HepG2 (cell line): ENCODE measurements at regions not wholly inside any gene's neighbourhood (a gene's known extent, or its start where the extent isn't known, plus 50 kb on each side); places are given as distances from the start of the nearest gene placed in this dataset.

Experiments used
- ATAC-seq: fragments of 200-7000 bp; cut with Tn5 transposase; 3 replicates; pipeline ENCODE4 v1.9.1; 2020; ENCODE audit warnings: mild to moderate bottlenecking, moderate library complexity
- BruUV-seq: library from RNA; stranded (reverse); fragments of 400-500 nt; replicated peaks from 2 replicates; lab custom pipeline; 2021; lab: Mats Ljungman, UMichigan
- CTCF ChIA-PET: fragments of 300-600 bp; formaldehyde crosslinking; extraction: SDS; loops from one replicate; lab custom pipeline; 2021; ENCODE audit warnings: low total read pairs, inconsistent platforms, low intra/inter-chr PET ratio; lab: Yijun Ruan, JAX
- POLR2A ChIA-PET: fragments of 350-600 bp; sonication (Branson Sonifier 250); formaldehyde crosslinking; loops from one replicate; lab custom pipeline; 2020; ENCODE audit warnings: antibody characterized with exemption, inconsistent platforms; lab: Yijun Ruan, JAX
- DNase-seq: peaks from one replicate; pipeline ENCODE4 v3.0.0-alpha.2; 2015; ENCODE audit warnings: low spot score
- FAIRE-seq: peaks from 3 replicates; lab custom pipeline; 2011; peaks lifted over from hg19 to GRCh38; lab: Jason Lieb, UNC
- H2AFZ ChIP-seq: one replicate; pipeline ENCODE4 v1.6.1; 2011; ENCODE audit warnings: low read length, inconsistent platforms
- H3K27ac ChIP-seq: fragments of 300-600 bp; 3 replicates; pipeline ENCODE4 v1.8.0; 2011; ENCODE audit warnings: mixed run types, mild to moderate bottlenecking, mixed read lengths, low read length, inconsistent platforms; ENCODE audit not compliant: insufficient read depth; ENCODE audit errors: extremely low read length
- H3K27me3 ChIP-seq, 2 experiments: fragments of 200-600 bp in 1 of 2; 2 replicates in 1 of 2; 3 replicates in 1 of 2; pipeline versions ENCODE4 v1.6.0 to v1.8.0; 2011; ENCODE audit warnings: low read length in 2 of 2, mild to moderate bottlenecking in 2 of 2, moderate library complexity in 2 of 2, inconsistent platforms in 1 of 2; ENCODE audit not compliant: insufficient read depth in 2 of 2, control insufficient read depth in 1 of 2
- H3K36me3 ChIP-seq, 2 experiments: fragments of 200-600 bp in 1 of 2; replicated peaks in 1 of 2; 2 replicates in 1 of 2; 3 replicates in 1 of 2; pipeline versions ENCODE4 v1.5.1 to v1.8.0; 2011; ENCODE audit warnings: low read length in 2 of 2, inconsistent platforms in 1 of 2; ENCODE audit not compliant: insufficient read depth in 2 of 2, control insufficient read depth in 1 of 2
- H3K4me1 ChIP-seq: 2 replicates; pipeline ENCODE4 v1.5.1; 2012; ENCODE audit warnings: low read length, inconsistent platforms; ENCODE audit not compliant: insufficient read depth
- H3K4me2 ChIP-seq: 2 replicates; pipeline ENCODE4 v1.6.0; 2011; ENCODE audit warnings: low read depth, low read length, inconsistent platforms
- H3K4me3 ChIP-seq, 3 experiments: fragments of 200-600 bp in 1 of 3; sonication (generic), shearing (Covaris generic) in 1 of 3; replicated peaks in 1 of 3; 2 replicates each; pipeline ENCODE4 v1.5.1; 2011 to 2016; ENCODE audit warnings: low read length in 3 of 3, inconsistent platforms in 2 of 3, low read depth in 2 of 3, mild to moderate bottlenecking in 2 of 3, control low read depth in 1 of 3, mixed read lengths in 1 of 3; ENCODE audit not compliant: insufficient read depth in 1 of 3
- H3K79me2 ChIP-seq: one replicate; pipeline ENCODE4 v1.6.1; 2011; ENCODE audit warnings: low read length, inconsistent platforms; ENCODE audit not compliant: insufficient read depth
- H3K9ac ChIP-seq: 2 replicates; pipeline ENCODE4 v1.6.0; 2011; ENCODE audit warnings: mild to moderate bottlenecking, low read depth, low read length, inconsistent platforms; ENCODE audit not compliant: insufficient read depth
- H3K9me3 ChIP-seq: 2 replicates; pipeline ENCODE4 v1.5.1; 2012; ENCODE audit warnings: mild to moderate bottlenecking, low read length
- H4K20me1 ChIP-seq: 2 replicates; pipeline ENCODE4 v1.6.0; 2011; ENCODE audit warnings: inconsistent platforms, mild to moderate bottlenecking, low read length, moderate library complexity; ENCODE audit not compliant: insufficient read depth
- CBX5 ChIP-seq: sonication (generic); formaldehyde crosslinking; IDR thresholded peaks from 2 replicates; pipeline ENCODE4 v1.4.0; 2020; ENCODE audit warnings: missing genetic modification reagents, borderline replicate concordance
- FOSL1 ChIP-seq: sonication (generic); formaldehyde crosslinking; IDR thresholded peaks from 2 replicates; pipeline ENCODE4 v1.9.0; 2021; ENCODE audit warnings: missing genetic modification reagents, borderline replicate concordance
- GTF3A ChIP-seq: sonication (generic); formaldehyde crosslinking; conservative IDR thresholded peaks from 2 replicates; pipeline ENCODE4 v1.4.0; 2020; ENCODE audit warnings: mild to moderate bottlenecking, missing genetic modification reagents
- HNRNPL ChIP-seq: fragments of 200-400 bp; formaldehyde crosslinking; IDR thresholded peaks from 2 replicates; pipeline ENCODE4 v1.6.1; 2017; ENCODE audit warnings: mild to moderate bottlenecking, low read depth, low read length
- KDM4B ChIP-seq: sonication (generic); formaldehyde crosslinking; IDR thresholded peaks from 2 replicates; pipeline ENCODE4 v1.4.0; 2020; ENCODE audit warnings: missing genetic modification reagents
- KLF12 ChIP-seq: sonication (generic); formaldehyde crosslinking; IDR thresholded peaks from 2 replicates; pipeline ENCODE4 v1.4.0; 2020; ENCODE audit warnings: missing genetic modification reagents, borderline replicate concordance
- MBD4 ChIP-seq: IDR thresholded peaks from 2 replicates; pipeline ENCODE4 v1.6.1; 2012; ENCODE audit warnings: low read length, inconsistent platforms, borderline replicate concordance
- NFRKB ChIP-seq: fragments of 450-650 bp; IDR thresholded peaks from 2 replicates; pipeline ENCODE4 v1.6.1; 2017
- ZMYM3 ChIP-seq: sonication (generic); formaldehyde crosslinking; IDR thresholded peaks from 2 replicates; pipeline ENCODE4 v1.5.1; 2020; ENCODE audit warnings: mild to moderate bottlenecking, missing genetic modification reagents
- ZNF326 ChIP-seq: sonication (generic); formaldehyde crosslinking; IDR thresholded peaks from 2 replicates; pipeline ENCODE4 v1.4.0; 2020; ENCODE audit warnings: missing genetic modification reagents, borderline replicate concordance
- ZNF614 ChIP-seq: IDR thresholded peaks from 2 replicates; pipeline ENCODE4 v1.6.1; 2018; ENCODE audit warnings: missing biosample characterization, missing genetic modification reagents, inconsistent platforms, borderline replicate concordance
- ZNF749 ChIP-seq: sonication (generic); formaldehyde crosslinking; IDR thresholded peaks from 2 replicates; pipeline ENCODE4 v1.8.0; 2022; ENCODE audit warnings: mild to moderate bottlenecking, missing genetic modification reagents, moderate library complexity, borderline replicate concordance
- WGBS: methylation state at CpG from one replicate; pipeline ENCODE4 v1.1.6; 2017; ENCODE audit warnings: low lambda C conversion rate; 5-methylcytosine and 5-hydroxymethylcytosine counted together
- in situ Hi-C: cut with HindIII; loops from 2 replicates; pipeline ENCODE4 v1.10.0; 2017; ENCODE audit warnings: low pct_unique_long_range_greater_than_20kb; ENCODE audit not compliant: extremely low pct_ligation_motif_present
- intact Hi-C: fragments of 100-400 bp; cut with micrococcal nuclease; formaldehyde crosslinking; loops from one replicate; pipeline ENCODE4 v1.10.0; 2022; ENCODE audit not compliant: unreplicated experiment
- TF ChIP-seq, protein P1 (sequence below): sonication (generic); formaldehyde crosslinking; IDR thresholded peaks from 2 replicates; pipeline ENCODE4 v1.8.1; 2023; ENCODE audit warnings: mild to moderate bottlenecking, missing genetic modification reagents, borderline replicate concordance
- TF ChIP-seq, protein P2 (sequence below): sonication (generic); formaldehyde crosslinking; IDR thresholded peaks from 2 replicates; pipeline ENCODE4 v1.4.0; 2020; ENCODE audit warnings: missing genetic modification reagents
- TF ChIP-seq, protein P3 (sequence below): sonication (generic); formaldehyde crosslinking; conservative IDR thresholded peaks from 2 replicates; pipeline ENCODE4 v1.5.0; 2020; ENCODE audit warnings: missing genetic modification reagents
- TF ChIP-seq, protein P4 (sequence below): sonication (generic); formaldehyde crosslinking; IDR thresholded peaks from 2 replicates; pipeline ENCODE4 v1.9.0; 2021; ENCODE audit warnings: missing genetic modification reagents, mild to moderate bottlenecking, borderline replicate concordance
- TF ChIP-seq, protein P5 (sequence below): sonication (generic); formaldehyde crosslinking; IDR thresholded peaks from 2 replicates; pipeline ENCODE4 v1.8.0; 2023; ENCODE audit warnings: mild to moderate bottlenecking, missing genetic modification reagents

DNA sequence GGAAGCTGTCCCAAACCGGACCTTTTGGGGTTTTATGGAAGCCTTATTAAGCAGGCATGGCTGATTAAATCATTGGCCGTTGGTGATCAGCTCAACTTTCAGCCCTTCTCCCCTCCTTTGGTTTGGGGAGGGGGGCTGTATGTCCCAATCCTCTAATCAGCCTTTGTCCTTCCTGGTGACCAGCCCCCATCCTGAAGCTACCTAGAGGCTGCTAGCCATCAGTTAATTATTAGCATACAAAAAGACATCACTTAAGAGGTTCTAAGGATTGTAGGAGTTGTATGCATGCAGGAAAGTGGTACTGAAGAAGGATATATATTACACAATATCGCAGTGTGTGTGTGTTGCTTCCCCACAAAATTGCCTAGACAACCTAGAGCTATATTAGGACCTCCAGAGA, 553.3 kb upstream of the FZD8 start:
- ATAC-seq (no peak), FAIRE-seq (no peak), DNase-seq (no peak)
- intact Hi-C loops = no loop called here
- no peak overlapping the region for H3K27ac ChIP-seq
- CTCF ChIA-PET = no interaction called here
- H3K4me1 ChIP-seq = no peaks in the 10 kb centered on the region
- no peaks in the 10 kb centered on the region; a peak in 1 of 5 replicates for H3K27me3 ChIP-seq
- H3K4me2 ChIP-seq = no peak overlapping the region
- TF ChIP-seq KLF12 (CRISPR knock-in tag) (no peak), ZNF614 (CRISPR knock-in tag) (no peak), ZNF749 (CRISPR knock-in tag) (no peak), ZMYM3 (CRISPR knock-in tag) (no peak), ZNF326 (CRISPR knock-in tag) (no peak), GTF3A (no peak), FOSL1 (CRISPR knock-in tag) (no peak), HNRNPL (no peak), CBX5 (CRISPR knock-in tag) (no peak), NFRKB (no peak), MBD4 (no peak), KDM4B (CRISPR knock-in tag) (no peak)
- TF ChIP-seq, protein P1, sequence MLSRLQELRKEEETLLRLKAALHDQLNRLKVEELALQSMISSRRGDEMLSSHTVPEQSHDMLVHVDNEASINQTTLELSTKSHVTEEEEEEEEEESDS = no peak
- TF ChIP-seq, protein P2, sequence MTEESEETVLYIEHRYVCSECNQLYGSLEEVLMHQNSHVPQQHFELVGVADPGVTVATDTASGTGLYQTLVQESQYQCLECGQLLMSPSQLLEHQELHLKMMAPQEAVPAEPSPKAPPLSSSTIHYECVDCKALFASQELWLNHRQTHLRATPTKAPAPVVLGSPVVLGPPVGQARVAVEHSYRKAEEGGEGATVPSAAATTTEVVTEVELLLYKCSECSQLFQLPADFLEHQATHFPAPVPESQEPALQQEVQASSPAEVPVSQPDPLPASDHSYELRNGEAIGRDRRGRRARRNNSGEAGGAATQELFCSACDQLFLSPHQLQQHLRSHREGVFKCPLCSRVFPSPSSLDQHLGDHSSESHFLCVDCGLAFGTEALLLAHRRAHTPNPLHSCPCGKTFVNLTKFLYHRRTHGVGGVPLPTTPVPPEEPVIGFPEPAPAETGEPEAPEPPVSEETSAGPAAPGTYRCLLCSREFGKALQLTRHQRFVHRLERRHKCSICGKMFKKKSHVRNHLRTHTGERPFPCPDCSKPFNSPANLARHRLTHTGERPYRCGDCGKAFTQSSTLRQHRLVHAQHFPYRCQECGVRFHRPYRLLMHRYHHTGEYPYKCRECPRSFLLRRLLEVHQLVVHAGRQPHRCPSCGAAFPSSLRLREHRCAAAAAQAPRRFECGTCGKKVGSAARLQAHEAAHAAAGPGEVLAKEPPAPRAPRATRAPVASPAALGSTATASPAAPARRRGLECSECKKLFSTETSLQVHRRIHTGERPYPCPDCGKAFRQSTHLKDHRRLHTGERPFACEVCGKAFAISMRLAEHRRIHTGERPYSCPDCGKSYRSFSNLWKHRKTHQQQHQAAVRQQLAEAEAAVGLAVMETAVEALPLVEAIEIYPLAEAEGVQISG (CRISPR knock-in tag) = no peak
- TF ChIP-seq, protein P3, sequence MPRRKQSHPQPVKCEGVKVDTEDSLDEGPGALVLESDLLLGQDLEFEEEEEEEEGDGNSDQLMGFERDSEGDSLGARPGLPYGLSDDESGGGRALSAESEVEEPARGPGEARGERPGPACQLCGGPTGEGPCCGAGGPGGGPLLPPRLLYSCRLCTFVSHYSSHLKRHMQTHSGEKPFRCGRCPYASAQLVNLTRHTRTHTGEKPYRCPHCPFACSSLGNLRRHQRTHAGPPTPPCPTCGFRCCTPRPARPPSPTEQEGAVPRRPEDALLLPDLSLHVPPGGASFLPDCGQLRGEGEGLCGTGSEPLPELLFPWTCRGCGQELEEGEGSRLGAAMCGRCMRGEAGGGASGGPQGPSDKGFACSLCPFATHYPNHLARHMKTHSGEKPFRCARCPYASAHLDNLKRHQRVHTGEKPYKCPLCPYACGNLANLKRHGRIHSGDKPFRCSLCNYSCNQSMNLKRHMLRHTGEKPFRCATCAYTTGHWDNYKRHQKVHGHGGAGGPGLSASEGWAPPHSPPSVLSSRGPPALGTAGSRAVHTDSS (CRISPR knock-in tag) = no peak
- TF ChIP-seq, protein P4, sequence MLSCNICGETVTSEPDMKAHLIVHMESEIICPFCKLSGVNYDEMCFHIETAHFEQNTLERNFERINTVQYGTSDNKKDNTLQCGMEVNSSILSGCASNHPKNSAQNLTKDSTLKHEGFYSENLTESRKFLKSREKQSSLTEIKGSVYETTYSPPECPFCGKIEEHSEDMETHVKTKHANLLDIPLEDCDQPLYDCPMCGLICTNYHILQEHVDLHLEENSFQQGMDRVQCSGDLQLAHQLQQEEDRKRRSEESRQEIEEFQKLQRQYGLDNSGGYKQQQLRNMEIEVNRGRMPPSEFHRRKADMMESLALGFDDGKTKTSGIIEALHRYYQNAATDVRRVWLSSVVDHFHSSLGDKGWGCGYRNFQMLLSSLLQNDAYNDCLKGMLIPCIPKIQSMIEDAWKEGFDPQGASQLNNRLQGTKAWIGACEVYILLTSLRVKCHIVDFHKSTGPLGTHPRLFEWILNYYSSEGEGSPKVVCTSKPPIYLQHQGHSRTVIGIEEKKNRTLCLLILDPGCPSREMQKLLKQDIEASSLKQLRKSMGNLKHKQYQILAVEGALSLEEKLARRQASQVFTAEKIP (CRISPR knock-in tag) = no peak
- TF ChIP-seq, protein P5, sequence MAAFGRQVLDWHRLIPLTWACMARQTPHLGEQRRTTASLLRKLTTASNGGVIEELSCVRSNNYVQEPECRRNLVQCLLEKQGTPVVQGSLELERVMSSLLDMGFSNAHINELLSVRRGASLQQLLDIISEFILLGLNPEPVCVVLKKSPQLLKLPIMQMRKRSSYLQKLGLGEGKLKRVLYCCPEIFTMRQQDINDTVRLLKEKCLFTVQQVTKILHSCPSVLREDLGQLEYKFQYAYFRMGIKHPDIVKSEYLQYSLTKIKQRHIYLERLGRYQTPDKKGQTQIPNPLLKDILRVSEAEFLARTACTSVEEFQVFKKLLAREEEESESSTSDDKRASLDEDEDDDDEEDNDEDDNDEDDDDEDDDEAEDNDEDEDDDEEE = no peak
- in situ Hi-C loops = no loop called here
- H3K9me3 ChIP-seq = peaks cover 15% of the 10 kb centered on the region
- H3K4me3 ChIP-seq = no peak overlapping the region
- 0% methylated on average over 3 of the region's 3 CpGs for WGBS
- no TSS peak for BruUV-seq
- H2AFZ ChIP-seq = no peak overlapping the region
- H3K9ac ChIP-seq = no peak overlapping the region
- no peaks in the 10 kb centered on the region for H3K79me2 ChIP-seq
- H4K20me1 ChIP-seq = no peaks in the 10 kb centered on the region
- H3K36me3 ChIP-seq = no peaks in the 10 kb centered on the region
- POLR2A ChIA-PET = no interaction called here
